Small intestine (tissue), 7 donors: ENCODE measurements at regions not wholly inside any gene's neighbourhood (a gene's known extent, or its start where the extent isn't known, plus 50 kb on each side); places are given as distances from the start of the nearest gene placed in this dataset.

ENCODE experiments used
- DNase-seq, 2 donors: peaks; one replicate each; pipeline versions ENCODE4 v3.0.0 to v3.0.0-alpha.2; 2013
- FAIRE-seq: peaks from 2 replicates; lab custom pipeline; 2012; peaks lifted over from hg19 to GRCh38; lab: Jason Lieb, UNC
- H3K27ac ChIP-seq, 3 donors: one replicate each; pipeline ENCODE4 v1.5.1; 2013; ENCODE audit warnings: low read length in 2 of 3, mild to moderate bottlenecking in 2 of 3, control low read depth in 1 of 3, inconsistent platforms in 1 of 3, low read depth in 1 of 3, moderate library complexity in 1 of 3
- H3K27me3 ChIP-seq, 3 donors: one replicate each; pipeline ENCODE4 v1.6.1; 2013; ENCODE audit warnings: low read length in 3 of 3, inconsistent platforms in 1 of 3; ENCODE audit not compliant: control insufficient read depth in 3 of 3, insufficient read depth in 3 of 3
- H3K36me3 ChIP-seq, 3 donors: one replicate each; pipeline ENCODE4 v1.6.1; 2013; ENCODE audit warnings: low read length in 3 of 3, inconsistent platforms in 1 of 3, low read depth in 1 of 3, mild to moderate bottlenecking in 1 of 3, moderate library complexity in 1 of 3; ENCODE audit not compliant: control insufficient read depth in 3 of 3, insufficient read depth in 2 of 3
- H3K4me1 ChIP-seq, 3 donors: one replicate each; pipeline ENCODE4 v1.6.1; 2013; ENCODE audit warnings: low read length in 2 of 3, inconsistent platforms in 1 of 3, low read depth in 1 of 3, mild to moderate bottlenecking in 1 of 3, moderate library complexity in 1 of 3; ENCODE audit not compliant: control insufficient read depth in 3 of 3, insufficient read depth in 2 of 3
- H3K4me3 ChIP-seq, 3 donors: one replicate each; pipeline ENCODE4 v1.5.1; 2013; ENCODE audit warnings: low read length in 3 of 3, control low read depth in 1 of 3, inconsistent platforms in 1 of 3, low read depth in 1 of 3, mild to moderate bottlenecking in 1 of 3, moderate library complexity in 1 of 3
- H3K9me3 ChIP-seq, 2 donors: one replicate each; pipeline ENCODE4 v1.6.1; 2013; ENCODE audit warnings: low read depth in 1 of 2, low read length in 1 of 2; ENCODE audit not compliant: control insufficient read depth in 2 of 2, insufficient read depth in 1 of 2
- WGBS, 3 donors: extraction: QIAGEN DNeasy Blood & Tissue Kit; methylation state at CpG; one replicate each; pipeline ENCODE4 v1.1.7; 2013; 5-methylcytosine and 5-hydroxymethylcytosine counted together
- donor health status: healthy with polysubstance abuse.
- donor health status: control.
- donor health status: control.
- donor health status: Bipolar disorder and iron deficiency.
- donor health status: healthy.

DNA sequence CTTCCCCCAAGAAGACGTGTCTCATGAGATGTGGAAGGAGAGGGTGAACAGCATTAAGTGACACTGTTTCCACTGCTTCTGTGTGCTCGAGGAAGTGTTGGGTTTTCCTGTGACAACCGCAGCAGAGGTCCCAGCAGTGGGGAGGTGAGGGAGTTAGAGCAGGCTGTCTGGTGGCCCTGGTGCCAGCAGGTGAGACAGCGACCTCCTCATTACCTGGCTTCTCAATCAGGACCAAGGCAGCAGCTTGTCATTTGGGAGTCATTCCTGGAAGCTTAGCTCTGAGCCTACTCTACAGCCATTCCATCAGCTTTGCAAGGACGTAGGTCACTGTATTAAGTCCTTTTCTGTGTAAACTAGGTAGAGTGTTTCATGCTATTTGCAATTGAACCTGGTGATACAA is 63.3 kb upstream of the RGMA start:
- H3K4me3 ChIP-seq: no peak overlapping the region
- FAIRE-seq (no peak), DNase-seq (peak in 1 of 2 donors; percentile 41)
- 45 to 62% (median 52%) methylated on average over 5 of the region's 5 CpGs for WGBS, 3 donors
- no peaks in the 10 kb centered on the region for H3K4me1 ChIP-seq
- peaks cover 0 to 9% of the 10 kb centered on the region in 2 donors for H3K9me3 ChIP-seq
- H3K27me3 ChIP-seq: peaks cover 0 to 2% (median 0%) of the 10 kb centered on the region in 3 donors
- H3K27ac ChIP-seq: no peak overlapping the region
- no peaks in the 10 kb centered on the region for H3K36me3 ChIP-seq

DNA sequence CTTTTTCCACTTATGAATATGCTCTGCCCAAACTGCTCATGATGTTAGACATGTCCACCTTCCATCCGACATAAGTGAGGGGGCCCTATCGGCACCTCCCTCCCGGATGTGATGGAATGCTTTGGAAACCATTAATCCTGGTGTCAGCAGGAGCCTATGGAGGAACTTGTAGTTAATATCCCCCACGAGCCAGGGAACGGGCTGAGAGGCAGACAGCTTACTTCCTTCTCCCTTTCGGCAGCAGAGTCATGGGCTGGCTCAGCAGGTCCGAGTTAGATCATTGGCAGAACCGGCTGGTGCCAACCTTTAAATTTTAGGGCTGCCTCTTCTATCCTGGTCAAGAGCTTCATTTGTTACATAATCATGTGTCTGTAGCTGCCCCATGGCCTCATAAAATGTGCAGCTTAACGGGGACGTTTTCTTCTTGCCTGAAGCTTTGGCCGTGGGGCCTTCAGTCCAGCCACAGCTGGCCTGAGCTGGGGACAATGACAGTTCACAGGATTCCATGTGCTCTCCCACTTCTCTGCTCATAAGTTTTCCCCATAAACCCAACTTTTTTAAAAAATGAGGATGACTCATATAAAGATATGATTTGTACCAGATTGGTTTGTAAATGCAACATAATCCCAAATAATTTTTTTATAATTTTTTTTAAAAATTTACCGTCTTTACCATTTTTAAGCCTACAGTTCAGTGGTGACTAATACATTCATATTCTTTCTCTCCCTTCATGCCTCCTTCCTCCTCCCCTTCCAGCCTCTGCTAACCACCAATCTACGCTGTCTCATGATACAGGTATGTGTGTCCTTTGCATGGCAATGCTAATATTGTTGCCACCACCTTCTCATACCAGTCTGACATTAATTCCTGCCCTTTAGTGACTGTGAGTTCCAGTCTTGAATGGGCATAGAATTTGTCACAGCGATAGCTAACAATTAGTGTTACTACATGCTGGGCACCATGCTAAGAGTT is 62.2 kb upstream of the RGMA start:
- 64 to 71% (median 66%) methylated on average over 14 of the region's 14 CpGs for WGBS, 3 donors
- peaks cover 0 to 9% of the 10 kb centered on the region in 2 donors for H3K9me3 ChIP-seq
- H3K36me3 ChIP-seq: no peaks in the 10 kb centered on the region
- no peak overlapping the region for H3K27ac ChIP-seq
- FAIRE-seq (no peak), DNase-seq (no peak)
- no peaks in the 10 kb centered on the region for H3K4me1 ChIP-seq
- peaks cover 0 to 5% (median 0%) of the 10 kb centered on the region in 3 donors for H3K27me3 ChIP-seq
- H3K4me3 ChIP-seq: no peak overlapping the region

DNA sequence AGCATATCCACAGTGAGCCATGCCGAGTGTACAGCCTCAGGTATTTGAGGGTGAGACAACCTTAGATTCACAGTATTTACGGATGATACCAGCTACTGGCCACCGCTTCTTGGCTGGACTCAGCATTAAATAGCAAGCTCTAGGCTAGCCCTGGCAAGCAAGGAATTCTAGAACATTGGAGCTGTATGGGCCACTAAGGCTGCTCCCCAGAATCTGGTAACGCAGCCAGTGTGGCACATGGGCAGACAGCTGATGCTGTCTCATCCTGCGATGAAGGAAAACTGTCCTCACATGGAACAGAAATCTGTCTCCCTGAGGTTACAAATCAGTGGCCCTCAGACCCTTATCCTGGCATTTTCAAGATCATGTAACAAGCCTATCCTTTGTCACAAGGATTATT is 57.6 kb upstream of the RGMA start:
- Histone ChIP-seq H3K4me1 (no peaks in the 10 kb centered on the region), H3K27me3 (peaks cover 0 to 5% (median 0%) of the 10 kb centered on the region in 3 donors), H3K27ac (no peak overlapping the region), H3K36me3 (no peaks in the 10 kb centered on the region), H3K9me3 (no peaks in the 10 kb centered on the region), H3K4me3 (no peak overlapping the region)
- FAIRE-seq: no peak
- 84 to 98% (median 92%) methylated on average over 5 of the region's 5 CpGs for WGBS, 3 donors
- DNase-seq: no peak

DNA sequence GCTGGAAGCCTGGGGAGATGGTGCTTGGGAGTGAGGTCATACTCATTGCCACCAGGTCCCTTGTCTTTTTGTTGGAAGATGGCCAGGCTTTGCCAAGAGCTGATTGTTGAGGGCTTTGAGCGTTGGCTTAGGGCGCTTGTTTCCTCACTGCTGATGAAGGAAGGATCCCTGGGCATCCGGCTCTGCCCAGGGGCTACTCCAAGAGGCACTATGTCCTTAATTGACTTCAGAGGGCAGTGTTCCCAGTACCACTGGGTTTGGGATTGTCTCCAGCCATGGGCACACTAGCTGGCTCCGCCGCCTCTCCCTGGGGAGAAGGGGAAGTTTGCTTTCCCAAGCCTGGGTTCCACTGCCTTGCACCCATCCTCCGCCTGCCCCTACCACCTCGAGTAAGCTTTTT is 57.2 kb upstream of the RGMA start:
- Histone ChIP-seq H3K27ac (no peak overlapping the region), H3K36me3 (no peaks in the 10 kb centered on the region), H3K9me3 (no peaks in the 10 kb centered on the region), H3K27me3 (peaks cover 0 to 5% (median 0%) of the 10 kb centered on the region in 3 donors), H3K4me1 (no peaks in the 10 kb centered on the region), H3K4me3 (no peak overlapping the region)
- no peak for DNase-seq
- no peak for FAIRE-seq
- WGBS, 3 donors: 68 to 79% (median 74%) methylated on average over 7 of the region's 7 CpGs

DNA sequence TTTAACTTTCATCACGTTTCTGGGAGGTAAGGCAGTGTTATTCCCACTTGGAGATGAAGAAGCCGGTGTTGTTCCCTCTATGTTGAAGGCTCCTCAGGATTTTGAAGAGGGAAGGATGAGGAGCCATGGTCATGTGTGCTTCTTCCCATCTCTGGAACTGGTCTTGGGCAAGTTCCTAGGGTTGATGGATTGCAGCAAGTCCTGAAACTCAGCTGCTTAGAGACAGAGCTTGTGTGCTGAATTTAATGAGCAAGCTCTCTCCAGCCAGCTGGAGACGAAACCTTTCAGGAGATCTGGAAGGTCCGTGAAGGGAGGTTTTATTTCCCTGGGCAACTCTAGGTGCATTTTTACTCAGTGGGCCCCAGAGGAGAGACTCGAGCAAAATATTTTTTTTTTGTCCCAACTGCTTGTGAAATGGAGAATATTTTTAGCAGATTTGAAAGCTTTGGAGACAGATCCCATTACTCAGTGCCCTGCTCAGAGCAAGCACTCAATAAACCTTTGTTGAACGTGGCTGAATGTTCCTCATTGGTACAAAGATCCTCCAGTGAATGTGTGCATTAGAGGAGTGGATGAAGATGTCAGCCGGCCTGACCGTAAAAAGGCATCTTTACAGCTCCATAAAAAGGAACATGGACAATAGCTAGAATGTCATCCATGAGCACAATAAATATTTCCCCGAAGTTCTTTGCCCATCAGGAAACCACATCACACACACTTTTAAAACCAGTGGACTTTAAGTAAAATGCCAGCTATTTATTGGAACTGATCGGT is 55.6 kb upstream of the RGMA start:
- no peaks in the 10 kb centered on the region for H3K9me3 ChIP-seq
- H3K27ac ChIP-seq: no peak overlapping the region
- no peaks in the 10 kb centered on the region for H3K36me3 ChIP-seq
- H3K4me3 ChIP-seq: no peak overlapping the region
- DNase-seq: no peak
- no peaks in the 10 kb centered on the region for H3K4me1 ChIP-seq
- H3K27me3 ChIP-seq: peaks cover 0 to 2% (median 0%) of the 10 kb centered on the region in 3 donors
- 55 to 67% (median 65%) methylated on average over 10 of the region's 10 CpGs for WGBS, 3 donors
- FAIRE-seq: no peak

DNA sequence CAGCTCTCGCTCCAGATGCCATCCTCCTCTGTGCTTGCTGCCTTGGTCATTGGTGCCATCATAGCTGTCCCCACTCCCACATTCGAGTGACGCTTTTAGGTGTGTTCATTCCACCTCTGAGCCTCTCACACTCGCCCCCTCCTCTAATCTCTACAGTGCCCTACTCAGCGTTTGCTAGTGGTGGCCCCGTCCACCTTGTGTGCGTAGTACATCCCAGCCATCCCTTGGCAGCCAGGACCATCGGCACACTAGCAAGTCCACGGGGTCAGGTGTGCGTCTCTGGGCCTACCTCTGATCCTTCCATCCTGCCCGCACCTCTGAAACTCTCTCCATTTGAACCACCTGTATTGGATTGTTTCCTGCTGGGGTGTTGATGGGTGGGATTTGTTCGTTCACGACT is 54.2 kb upstream of the RGMA start:
- DNase-seq (no peak), FAIRE-seq (no peak)
- Histone ChIP-seq H3K27ac (no peak overlapping the region), H3K27me3 (peaks cover 0 to 2% (median 0%) of the 10 kb centered on the region in 3 donors), H3K36me3 (no peaks in the 10 kb centered on the region), H3K9me3 (no peaks in the 10 kb centered on the region), H3K4me1 (no peaks in the 10 kb centered on the region), H3K4me3 (no peak overlapping the region)
- WGBS, 3 donors: 88 to 93% (median 92%) methylated on average over 13 of the region's 13 CpGs

DNA sequence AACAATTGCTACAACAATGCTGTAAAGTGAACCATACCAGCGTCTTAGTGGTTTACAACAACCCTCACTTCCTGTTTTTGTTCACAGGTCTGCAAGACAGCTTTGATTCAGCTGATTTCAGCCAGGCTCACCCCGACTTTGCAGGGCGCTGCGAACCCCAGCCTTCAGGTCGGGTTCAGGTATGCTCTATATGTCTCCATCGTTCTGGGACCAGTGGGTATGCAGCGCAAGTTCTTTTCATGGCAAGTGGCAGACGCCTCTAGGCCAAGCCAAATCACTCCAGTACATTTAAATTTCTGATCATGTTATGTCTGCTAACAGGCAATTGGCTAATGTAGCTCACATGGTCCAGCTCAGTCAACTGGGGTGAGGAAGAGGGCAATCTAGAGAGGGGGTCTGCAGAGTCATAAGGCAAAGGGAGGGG is 52.4 kb upstream of the RGMA start:
- FAIRE-seq (no peak), DNase-seq (peak in 1 of 2 donors; percentile 20)
- whole genome bisulfite sequencing, 3 donors: 60 to 67% (median 61%) methylated on average over 8 of the region's 8 CpGs

DNA sequence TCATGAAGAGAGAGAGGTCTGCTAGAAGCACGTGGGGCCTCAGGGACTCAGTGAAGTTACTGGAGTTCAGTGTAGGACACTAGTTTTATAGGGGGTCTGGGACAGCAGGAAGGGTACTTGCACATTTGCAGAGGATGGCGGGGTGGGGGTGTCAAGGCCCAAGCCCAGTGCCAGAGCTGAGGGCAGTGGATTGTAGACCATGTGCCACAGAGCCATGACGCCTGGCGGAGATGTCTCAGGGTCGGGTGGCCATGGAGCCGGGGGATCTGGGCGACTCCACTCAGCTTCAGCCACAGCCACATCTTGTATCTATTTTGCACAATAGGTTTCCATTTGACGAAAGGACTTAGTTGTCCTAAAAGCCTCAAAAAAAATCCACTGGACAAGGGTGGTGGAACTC is 50.4 kb upstream of the RGMA start:
- no peaks in the 10 kb centered on the region for H3K36me3 ChIP-seq
- H3K27me3 ChIP-seq: no peaks in the 10 kb centered on the region
- H3K4me3 ChIP-seq: no peak overlapping the region
- H3K9me3 ChIP-seq: no peaks in the 10 kb centered on the region
- no peak overlapping the region for H3K27ac ChIP-seq
- 89 to 94% (median 92%) methylated on average over 8 of the region's 8 CpGs for WGBS, 3 donors
- no peak for DNase-seq
- no peaks in the 10 kb centered on the region for H3K4me1 ChIP-seq
- FAIRE-seq: no peak

More for the DNA sequence above, 52.4 kb upstream of the RGMA start:
- no peak overlapping the region for H3K4me3 ChIP-seq
- H3K36me3 ChIP-seq: no peaks in the 10 kb centered on the region
- no peaks in the 10 kb centered on the region for H3K9me3 ChIP-seq
- no peaks in the 10 kb centered on the region for H3K4me1 ChIP-seq
- H3K27ac ChIP-seq: no peak overlapping the region
- H3K27me3 ChIP-seq: peaks cover 0 to under 1% (median 0%) of the 10 kb centered on the region in 3 donors
